Brain microvascular endothelial cell (primary cell): ENCODE measurements at regions not wholly inside any gene's neighbourhood (a gene's known extent, or its start where the extent isn't known, plus 50 kb on each side); places are given as distances from the start of the nearest gene placed in this dataset.
"Not testable (repeated sequence)": the region's sequence is repeated elsewhere in the genome, so short reads cannot be mapped to it uniquely, and the experiment has no call there.

Experiments
- DNase-seq: peaks from one replicate; pipeline ENCODE4 v3.0.0-alpha.2; 2020
- H3K27ac ChIP-seq: fragments of 250-450 bp; sonication (Bioruptor Pico); 2 replicates; pipeline ENCODE4 v1.5.1; 2020; ENCODE audit warnings: mild to moderate bottlenecking, moderate library complexity
- H3K27me3 ChIP-seq: fragments of 250-450 bp; sonication (Bioruptor Pico); replicated peaks from 2 replicates; pipeline ENCODE4 v1.5.1; 2020; ENCODE audit warnings: mild to moderate bottlenecking
- H3K36me3 ChIP-seq: fragments of 250-450 bp; sonication (Bioruptor Pico); replicated peaks from 2 replicates; pipeline ENCODE4 v1.5.1; 2020; ENCODE audit warnings: mild to moderate bottlenecking
- H3K4me3 ChIP-seq: 2 replicates; pipeline ENCODE4 v1.5.1; 2011; ENCODE audit warnings: low read depth, mild to moderate bottlenecking, control low read depth, low read length, moderate library complexity
- CTCF ChIP-seq: IDR thresholded peaks from 2 replicates; pipeline ENCODE4 v1.5.1; 2011; ENCODE audit warnings: low read depth, mild to moderate bottlenecking, moderate library complexity, low read length, control low read depth, inconsistent platforms; ENCODE audit errors: missing control alignments
- in situ Hi-C: cut with HindIII; loops from 2 replicates; pipeline ENCODE4 v1.10.0; 2017; ENCODE audit warnings: low sequenced_read_pairs, low pct_ligation_motif_present

- DNase-seq, result no peak
- in situ Hi-C loops, result no loop called here
- no peak for TF ChIP-seq CTCF
- Histone ChIP-seq H3K36me3 (no peaks in the 10 kb centered on the region), H3K27ac (no peak overlapping the region), H3K4me3 (no peak overlapping the region), H3K27me3 (no peaks in the 10 kb centered on the region)
These were observed 536.8 kb upstream of the NRP1 start for GRCh38 chr10:33871061-33871956.

GRCh38 chr10:33869481-33869880 lies 535.0 kb upstream of the NRP1 start:
- Histone ChIP-seq H3K36me3 (no peaks in the 10 kb centered on the region), H3K27ac (no peak overlapping the region), H3K27me3 (no peaks in the 10 kb centered on the region), H3K4me3 (no peak overlapping the region)
- TF ChIP-seq CTCF, result no peak
- no peak for DNase-seq
- in situ Hi-C loops, result no loop called here

GRCh38 chr10:33869028-33869427 lies 534.6 kb upstream of the NRP1 start:
- DNase-seq, result no peak
- no peak for TF ChIP-seq CTCF
- Histone ChIP-seq H3K36me3 (no peaks in the 10 kb centered on the region), H3K27ac (no peak overlapping the region), H3K27me3 (no peaks in the 10 kb centered on the region), H3K4me3 (no peak overlapping the region)
- in situ Hi-C loops, result no loop called here

GRCh38 chr10:33867199-33867789 lies 532.8 kb upstream of the NRP1 start:
- H3K27me3 ChIP-seq, in situ Hi-C loops: not testable (repeated sequence)

GRCh38 chr10:33863352-33863751 lies 528.9 kb upstream of the NRP1 start:
- no peak for TF ChIP-seq CTCF
- no peaks in the 10 kb centered on the region for H3K27me3 ChIP-seq
- H3K27ac ChIP-seq, result no peak overlapping the region
- in situ Hi-C loops, result no loop called here
- DNase-seq, result no peak
- no peak overlapping the region for H3K4me3 ChIP-seq
- no peaks in the 10 kb centered on the region for H3K36me3 ChIP-seq

More at GRCh38 chr10:33867199-33867789, 532.8 kb upstream of the NRP1 start:
- not testable (repeated sequence) for H3K4me3 ChIP-seq, H3K27ac ChIP-seq, DNase-seq, H3K36me3 ChIP-seq

GRCh38 chr10:33862536-33863105 lies 528.2 kb upstream of the NRP1 start:
- Histone ChIP-seq H3K27ac (no peak overlapping the region), H3K4me3 (no peak overlapping the region), H3K36me3 (no peaks in the 10 kb centered on the region), H3K27me3 (no peaks in the 10 kb centered on the region)
- DNase-seq, result no peak
- in situ Hi-C loops, result no loop called here
- no peak for TF ChIP-seq CTCF
